GM12864 (cell line): ENCODE measurements at regions not wholly inside any gene's neighbourhood (a gene's known extent, or its start where the extent isn't known, plus 50 kb on each side); places are given as distances from the start of the nearest gene placed in this dataset.

Experiments
- DNase-seq: peaks from one replicate; pipeline ENCODE4 v3.0.0-alpha.2; 2011; ENCODE audit warnings: low read depth
- H3K4me3 ChIP-seq: 2 replicates; pipeline ENCODE4 v1.5.1; 2011; ENCODE audit warnings: mild to moderate bottlenecking, low read depth, low read length, control low read depth
- TF ChIP-seq, protein P1 (sequence below): IDR thresholded peaks from 2 replicates; pipeline ENCODE4 v1.5.1; 2011; ENCODE audit warnings: low read depth, mild to moderate bottlenecking, moderate library complexity, low read length, control low read depth, inconsistent platforms; ENCODE audit errors: missing control alignments

DNA sequence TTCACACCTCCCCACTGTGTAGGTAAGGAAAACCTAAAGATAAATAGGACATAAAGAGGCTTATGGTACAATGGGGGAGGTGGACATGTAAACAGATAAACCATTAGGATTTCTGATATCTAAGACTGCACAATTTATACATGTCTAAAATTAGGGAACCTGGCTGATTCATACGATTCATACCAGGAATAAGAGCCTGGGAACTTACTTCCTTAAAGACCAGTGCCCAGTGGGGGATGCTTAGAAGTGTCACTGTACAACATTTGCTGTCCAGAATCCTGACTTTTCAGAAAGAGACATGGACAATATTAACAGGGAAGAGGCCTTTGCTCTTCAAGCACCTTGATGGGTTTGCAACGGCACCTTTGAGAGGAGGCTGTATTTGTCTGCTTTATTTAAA is 116.8 kb upstream of the KIT start:
- TF ChIP-seq, protein P1, sequence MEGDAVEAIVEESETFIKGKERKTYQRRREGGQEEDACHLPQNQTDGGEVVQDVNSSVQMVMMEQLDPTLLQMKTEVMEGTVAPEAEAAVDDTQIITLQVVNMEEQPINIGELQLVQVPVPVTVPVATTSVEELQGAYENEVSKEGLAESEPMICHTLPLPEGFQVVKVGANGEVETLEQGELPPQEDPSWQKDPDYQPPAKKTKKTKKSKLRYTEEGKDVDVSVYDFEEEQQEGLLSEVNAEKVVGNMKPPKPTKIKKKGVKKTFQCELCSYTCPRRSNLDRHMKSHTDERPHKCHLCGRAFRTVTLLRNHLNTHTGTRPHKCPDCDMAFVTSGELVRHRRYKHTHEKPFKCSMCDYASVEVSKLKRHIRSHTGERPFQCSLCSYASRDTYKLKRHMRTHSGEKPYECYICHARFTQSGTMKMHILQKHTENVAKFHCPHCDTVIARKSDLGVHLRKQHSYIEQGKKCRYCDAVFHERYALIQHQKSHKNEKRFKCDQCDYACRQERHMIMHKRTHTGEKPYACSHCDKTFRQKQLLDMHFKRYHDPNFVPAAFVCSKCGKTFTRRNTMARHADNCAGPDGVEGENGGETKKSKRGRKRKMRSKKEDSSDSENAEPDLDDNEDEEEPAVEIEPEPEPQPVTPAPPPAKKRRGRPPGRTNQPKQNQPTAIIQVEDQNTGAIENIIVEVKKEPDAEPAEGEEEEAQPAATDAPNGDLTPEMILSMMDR, result no peak
- DNase-seq, result no peak
- no peak overlapping the region for H3K4me3 ChIP-seq

DNA sequence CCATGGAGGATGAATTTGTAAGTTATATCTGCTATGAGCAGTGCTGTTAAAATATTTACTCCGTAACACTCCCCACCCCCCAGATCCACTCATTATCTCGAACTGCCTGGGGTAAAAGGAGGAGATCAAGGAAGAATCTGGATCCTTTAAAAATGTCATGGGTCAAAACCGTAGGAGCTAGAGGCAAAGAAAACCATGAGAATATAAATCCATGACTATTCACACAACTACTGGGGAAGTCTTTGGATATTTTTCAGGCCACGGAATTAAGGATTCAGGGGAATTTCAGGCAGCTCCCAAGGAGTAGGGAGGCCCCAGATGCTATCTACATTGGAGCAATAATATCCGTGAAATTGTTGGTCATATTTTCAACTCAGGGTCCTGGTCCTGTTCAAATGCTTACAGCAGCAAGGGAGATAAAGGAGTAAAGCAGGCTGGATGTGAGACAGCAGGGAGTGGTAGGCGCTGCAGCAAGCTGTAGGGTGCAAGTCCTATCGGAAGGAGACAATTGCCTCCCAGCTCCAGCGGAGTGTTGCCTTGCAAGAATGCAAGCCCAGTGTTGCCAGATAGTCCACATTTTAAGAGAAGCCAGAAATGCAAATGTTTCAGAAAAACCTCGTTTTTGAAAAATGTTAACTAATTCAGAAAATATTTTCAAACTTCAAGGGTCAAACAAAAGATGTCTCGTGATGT is 116.2 kb upstream of the KIT start:
- DNase-seq, result no peak
- no peak overlapping the region for H3K4me3 ChIP-seq
- TF ChIP-seq, protein P1, result no peak

GRCh38 chr4:54542119-54542438 is 115.7 kb upstream of the KIT start:
- TF ChIP-seq, protein P1, result no peak
- no peak overlapping the region for H3K4me3 ChIP-seq
- DNase-seq, result no peak

GRCh38 chr4:54542540-54543041 is 115.2 kb upstream of the KIT start:
- TF ChIP-seq, protein P1, result no peak
- DNase-seq, result no peak
- H3K4me3 ChIP-seq, result no peak overlapping the region

GRCh38 chr4:54543088-54543795 is 114.5 kb upstream of the KIT start:
- TF ChIP-seq, protein P1, result no peak
- no peak for DNase-seq

GRCh38 chr4:54545663-54546424 is 111.9 kb upstream of the KIT start:
- DNase-seq, result no peak
- TF ChIP-seq, protein P1, result no peak
- H3K4me3 ChIP-seq, result no peak overlapping the region

More at GRCh38 chr4:54543088-54543795, 114.5 kb upstream of the KIT start:
- H3K4me3 ChIP-seq, result no peak overlapping the region
